NT2/D1 (cell line): ENCODE measurements at regions not wholly inside any gene's neighbourhood (a gene's known extent, or its start where the extent isn't known, plus 50 kb on each side); places are given as distances from the start of the nearest gene placed in this dataset.

Experiments
- DNase-seq: peaks from one replicate; pipeline ENCODE4 v3.0.0-alpha.2; 2011; ENCODE audit warnings: low read depth, low spot score
- H3K27me3 ChIP-seq: 2 replicates; pipeline ENCODE4 v1.6.0; 2011; ENCODE audit warnings: mild to moderate bottlenecking; ENCODE audit not compliant: insufficient read length, insufficient read depth
- H3K36me3 ChIP-seq: 2 replicates; pipeline ENCODE4 v1.6.1; 2011; ENCODE audit warnings: mild to moderate bottlenecking, low read length, mixed read lengths; ENCODE audit not compliant: insufficient read depth, insufficient read length
- H3K4me1 ChIP-seq: 2 replicates; pipeline ENCODE4 v1.5.1; 2011; ENCODE audit not compliant: insufficient read depth, insufficient read length
- H3K4me3 ChIP-seq: 2 replicates; pipeline ENCODE4 v1.5.1; 2011; ENCODE audit warnings: low read depth; ENCODE audit not compliant: insufficient read length
- H3K9ac ChIP-seq: 2 replicates; pipeline ENCODE4 v1.6.0; 2011; ENCODE audit warnings: low read depth; ENCODE audit not compliant: insufficient read length
- H3K9me3 ChIP-seq: 2 replicates; pipeline ENCODE4 v1.5.1; 2011; ENCODE audit warnings: mild to moderate bottlenecking, low read length; ENCODE audit not compliant: insufficient read depth
- SUZ12 ChIP-seq: IDR thresholded peaks from 2 replicates; pipeline ENCODE4 v1.6.1; 2011; ENCODE audit not compliant: insufficient read length, insufficient read depth; ENCODE audit errors: extremely low read depth
- YY1 ChIP-seq: IDR thresholded peaks from 2 replicates; pipeline ENCODE4 v1.6.1; 2011; ENCODE audit not compliant: insufficient read length, insufficient read depth
- ZNF274 ChIP-seq: IDR thresholded peaks from 2 replicates; pipeline ENCODE4 v1.6.1; 2011; ENCODE audit warnings: mild to moderate bottlenecking, low read depth, low read length

- Histone ChIP-seq H3K36me3 (no peaks in the 10 kb centered on the region), H3K4me3 (no peak overlapping the region)
- no peak for TF ChIP-seq ZNF274
Observed at GRCh38 chr19:30919737-30920136, 429.5 kb downstream of the TSHZ3 start.

GRCh38 chr19:30916238-30916637 is 433.0 kb downstream of the TSHZ3 start:
- Histone ChIP-seq H3K4me1 (peaks cover 2% of the 10 kb centered on the region), H3K36me3 (no peaks in the 10 kb centered on the region), H3K27me3 (no peaks in the 10 kb centered on the region), H3K9me3 (no peaks in the 10 kb centered on the region), H3K4me3 (no peak overlapping the region), H3K9ac (no peak overlapping the region)
- no peak for TF ChIP-seq SUZ12
- TF ChIP-seq YY1, result no peak
- no peak for TF ChIP-seq ZNF274
- DNase-seq, result no peak

More at GRCh38 chr19:30919737-30920136, 429.5 kb downstream of the TSHZ3 start:
- DNase-seq, result no peak
- Histone ChIP-seq H3K27me3 (no peaks in the 10 kb centered on the region), H3K4me1 (no peaks in the 10 kb centered on the region), H3K9me3 (no peaks in the 10 kb centered on the region), H3K9ac (no peak overlapping the region)

- no peak for TF ChIP-seq SUZ12
- no peak for TF ChIP-seq YY1
- no peak for TF ChIP-seq ZNF274
- Histone ChIP-seq H3K4me3 (no peak overlapping the region), H3K4me1 (peaks cover 3% of the 10 kb centered on the region), H3K9ac (no peak overlapping the region), H3K9me3 (no peaks in the 10 kb centered on the region), H3K36me3 (no peaks in the 10 kb centered on the region), H3K27me3 (no peaks in the 10 kb centered on the region)
- no peak for DNase-seq
Observed at GRCh38 chr19:30911491-30911890, 437.7 kb downstream of the TSHZ3 start.

GRCh38 chr19:30910485-30911240 is 438.6 kb downstream of the TSHZ3 start:
- no peaks in the 10 kb centered on the region for H3K9me3 ChIP-seq
- no peak overlapping the region for H3K9ac ChIP-seq
- DNase-seq, result no peak
- TF ChIP-seq ZNF274 (no peak), SUZ12 (no peak), YY1 (no peak)
- H3K4me1 ChIP-seq, result peaks cover 3% of the 10 kb centered on the region
- H3K4me3 ChIP-seq, result no peak overlapping the region
- H3K36me3 ChIP-seq, result no peaks in the 10 kb centered on the region
- H3K27me3 ChIP-seq, result no peaks in the 10 kb centered on the region

GRCh38 chr19:30909216-30909615 is 440.0 kb downstream of the TSHZ3 start:
- TF ChIP-seq ZNF274 (no peak), YY1 (no peak), SUZ12 (no peak)
- Histone ChIP-seq H3K4me3 (no peak overlapping the region), H3K36me3 (no peaks in the 10 kb centered on the region), H3K27me3 (no peaks in the 10 kb centered on the region), H3K9me3 (no peaks in the 10 kb centered on the region), H3K4me1 (peaks cover 3% of the 10 kb centered on the region), H3K9ac (no peak overlapping the region)
- DNase-seq, result no peak

- Histone ChIP-seq H3K9me3 (no peaks in the 10 kb centered on the region), H3K27me3 (no peaks in the 10 kb centered on the region), H3K36me3 (no peaks in the 10 kb centered on the region), H3K4me1 (peaks cover 3% of the 10 kb centered on the region), H3K9ac (no peak overlapping the region), H3K4me3 (no peak overlapping the region)
- no peak for DNase-seq
- TF ChIP-seq SUZ12 (no peak), ZNF274 (no peak), YY1 (no peak)
Observed at GRCh38 chr19:30908262-30908771, 440.9 kb downstream of the TSHZ3 start.

GRCh38 chr19:30906871-30907270 is 442.4 kb downstream of the TSHZ3 start:
- TF ChIP-seq ZNF274 (no peak), YY1 (no peak), SUZ12 (no peak)
- Histone ChIP-seq H3K27me3 (no peaks in the 10 kb centered on the region), H3K4me3 (no peak overlapping the region), H3K9me3 (no peaks in the 10 kb centered on the region), H3K9ac (no peak overlapping the region), H3K36me3 (no peaks in the 10 kb centered on the region), H3K4me1 (peaks cover 2% of the 10 kb centered on the region)
- DNase-seq, result no peak
